ENCODE measurements at regions not wholly inside any gene's neighbourhood (a gene's known extent, or its start where the extent isn't known, plus 50 kb on each side); places are given as distances from the start of the nearest gene placed in this dataset.

- peak overlapping the region; percentile 13 for H3K4me3 ChIP-seq (ENCODE audit: low read length)
- TF ChIP-seq CTCF (conservative IDR thresholded peaks at IDR 0.05; ENCODE audit: low read depth, low read length): no peak
- peak; percentile 25 for DNase-seq (ENCODE audit: low read depth)
These were observed 382.0 kb downstream of the SOX11 start for GRCh38 chr2:6074089-6074643.

GRCh38 chr2:6077585-6077984 lies 385.4 kb downstream of the SOX11 start:
- H3K4me3 ChIP-seq (ENCODE audit: low read length): no peak overlapping the region
- DNase-seq (ENCODE audit: low read depth): no peak
- TF ChIP-seq CTCF (conservative IDR thresholded peaks at IDR 0.05; ENCODE audit: low read depth, low read length): no peak

- no peak for TF ChIP-seq CTCF (conservative IDR thresholded peaks at IDR 0.05; ENCODE audit: low read depth, low read length)
- DNase-seq (ENCODE audit: low read depth): no peak
These were observed 386.2 kb downstream of the SOX11 start for GRCh38 chr2:6078414-6078813.

DNA sequence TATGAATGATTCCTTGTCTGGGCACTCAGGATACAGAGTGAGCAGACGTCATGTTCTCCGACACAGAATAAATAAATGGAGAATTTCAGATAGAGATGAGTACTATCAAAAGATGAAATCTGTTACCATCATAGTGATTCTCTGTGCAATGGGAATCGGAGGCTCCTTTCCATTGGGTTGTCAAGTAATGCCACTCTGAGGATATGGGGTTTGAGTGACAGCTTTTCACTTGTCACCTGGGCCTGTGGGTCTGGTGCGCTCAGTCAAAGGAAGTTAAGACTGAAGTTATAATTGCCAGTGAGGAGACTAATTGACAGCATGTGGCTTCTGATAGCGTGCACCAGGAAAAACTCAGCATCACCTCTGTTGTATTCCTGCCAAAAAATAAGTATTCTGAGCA lies 387.2 kb downstream of the SOX11 start:
- TF ChIP-seq CTCF (conservative IDR thresholded peaks at IDR 0.05; ENCODE audit: low read depth, low read length): no peak
- DNase-seq (ENCODE audit: low read depth): no peak
- H3K4me3 ChIP-seq (ENCODE audit: low read length): no peak overlapping the region

More at GRCh38 chr2:6078414-6078813, 386.2 kb downstream of the SOX11 start:
- no peak overlapping the region for H3K4me3 ChIP-seq (ENCODE audit: low read length)

DNA sequence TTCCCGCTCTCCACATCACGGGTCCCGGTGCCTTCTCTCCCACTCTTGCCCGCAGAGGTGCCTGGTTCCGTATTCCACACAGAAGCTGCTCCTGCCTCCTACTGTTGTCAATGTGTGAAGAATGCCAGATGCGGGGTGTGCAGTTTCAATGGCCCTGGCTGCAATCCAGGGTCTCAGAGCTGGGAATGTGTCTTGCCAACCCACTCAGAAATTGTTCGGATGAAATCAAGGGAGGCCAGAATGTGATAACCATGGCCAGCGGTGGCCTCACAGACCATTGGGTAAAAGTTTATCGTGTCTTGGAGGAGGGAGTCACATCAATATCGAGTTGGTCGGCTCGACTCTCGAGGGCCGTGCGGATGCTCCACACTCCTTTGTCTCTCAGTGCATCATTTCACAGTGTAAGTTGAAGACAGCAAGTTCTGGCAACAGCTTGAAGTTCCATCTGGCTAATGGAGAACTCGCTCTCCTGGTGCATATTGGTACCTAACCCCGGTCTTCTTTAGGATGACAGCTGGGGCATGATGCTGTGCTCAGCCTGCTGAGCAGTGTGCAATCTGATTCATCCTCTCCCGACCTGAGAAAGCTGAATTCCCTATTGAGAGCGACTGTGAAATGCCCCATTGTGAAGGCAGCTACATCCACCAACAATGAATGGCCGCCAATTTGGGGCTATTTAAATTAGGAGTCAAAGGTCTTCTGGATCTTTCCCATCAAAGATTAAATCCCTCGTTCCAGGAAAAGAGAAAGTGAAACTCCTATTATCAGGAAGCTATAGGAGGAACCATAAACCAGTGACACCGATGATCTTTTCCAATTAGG lies 389.0 kb downstream of the SOX11 start:
- no peak overlapping the region for H3K4me3 ChIP-seq (ENCODE audit: low read length)
- no peak for DNase-seq (ENCODE audit: low read depth)
- TF ChIP-seq CTCF (conservative IDR thresholded peaks at IDR 0.05; ENCODE audit: low read depth, low read length): no peak

- no peak for DNase-seq (ENCODE audit: low read depth)
- TF ChIP-seq CTCF (conservative IDR thresholded peaks at IDR 0.05; ENCODE audit: low read depth, low read length): no peak
- H3K4me3 ChIP-seq (ENCODE audit: low read length): no peak overlapping the region
These were observed 389.9 kb downstream of the SOX11 start for GRCh38 chr2:6081955-6082624.

Data from retinal pigment epithelial cell (primary cell).